ENCODE measurements at regions not wholly inside any gene's neighbourhood (a gene's known extent, or its start where the extent isn't known, plus 50 kb on each side); places are given as distances from the start of the nearest gene placed in this dataset.

DNA sequence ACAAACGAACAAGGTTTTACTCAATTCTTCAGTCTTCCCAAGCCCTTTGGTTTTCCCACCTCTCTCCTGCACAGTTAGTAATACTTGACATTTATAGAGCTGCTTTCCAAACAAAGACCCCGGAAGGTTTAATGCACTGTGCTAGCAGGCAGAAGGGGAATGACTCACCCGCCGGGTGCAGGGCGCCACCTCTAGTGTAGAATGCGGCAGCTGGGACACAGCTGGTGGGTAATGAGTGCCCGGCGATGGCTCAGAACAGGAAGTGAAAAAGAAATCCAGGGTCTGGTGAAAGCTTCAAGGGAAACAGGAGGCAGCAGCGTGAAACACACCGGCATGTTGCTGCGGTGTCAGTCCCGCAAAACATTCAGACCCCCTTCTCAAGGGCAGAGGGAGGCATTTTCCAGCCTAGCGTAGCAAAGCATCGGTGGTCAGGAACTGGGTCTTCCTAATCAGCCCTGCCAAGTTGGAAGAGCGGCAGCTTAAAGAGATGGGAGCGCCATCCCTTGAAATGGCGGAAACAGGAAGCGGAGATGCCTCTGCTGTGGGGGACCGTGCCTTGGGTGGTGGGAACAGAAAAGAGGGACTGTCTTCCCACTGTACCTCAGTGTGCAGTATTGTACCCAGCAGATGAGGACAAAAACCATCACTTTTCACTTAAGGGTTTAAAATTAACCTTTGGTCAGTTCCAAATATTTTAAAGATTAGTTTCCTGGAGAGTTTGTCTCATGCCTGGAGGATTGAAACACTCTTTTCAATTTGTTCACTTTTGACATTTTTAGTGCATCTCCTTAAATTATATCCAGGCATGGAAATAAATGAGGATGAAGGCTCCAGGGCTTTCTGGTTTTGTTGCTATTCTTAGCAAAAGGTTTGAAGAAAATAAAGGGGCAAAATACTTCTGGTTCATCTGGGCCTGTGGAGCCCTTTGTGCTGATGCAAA, 160.7 kb upstream of the MCTP2 start:
- no peaks in the 10 kb centered on the region for H4K20me1 ChIP-seq (ENCODE audit: insufficient read depth, low read length, poor library complexity, severe bottlenecking)
- H3K27me3 ChIP-seq (ENCODE audit: insufficient read depth, low read length, poor library complexity, severe bottlenecking), result no peaks in the 10 kb centered on the region
- H3K4me1 ChIP-seq (ENCODE audit: insufficient read depth, low read length, poor library complexity, severe bottlenecking), result no peaks in the 10 kb centered on the region
- H3K9me3 ChIP-seq (ENCODE audit: insufficient read depth, low read depth, low read length), result no peaks in the 10 kb centered on the region
- H3K9ac ChIP-seq (ENCODE audit: low read depth, low read length, poor library complexity, severe bottlenecking), result no peak overlapping the region
- H3K36me3 ChIP-seq (ENCODE audit: insufficient read depth, low read length), result no peaks in the 10 kb centered on the region
- no peak overlapping the region for H2AFZ ChIP-seq (ENCODE audit: low read length)
- H3K9me2 ChIP-seq (replicated peaks; ENCODE audit: low read depth, low read length), result no peaks in the 10 kb centered on the region
- H3K4me2 ChIP-seq (ENCODE audit: low read depth, low read length, poor library complexity, severe bottlenecking), result no peak overlapping the region
- H3F3A ChIP-seq (ENCODE audit: low read depth), result no peaks in the 10 kb centered on the region
- H3K79me2 ChIP-seq (ENCODE audit: insufficient read depth, low read length), result no peaks in the 10 kb centered on the region
- TF ChIP-seq, protein P1, sequence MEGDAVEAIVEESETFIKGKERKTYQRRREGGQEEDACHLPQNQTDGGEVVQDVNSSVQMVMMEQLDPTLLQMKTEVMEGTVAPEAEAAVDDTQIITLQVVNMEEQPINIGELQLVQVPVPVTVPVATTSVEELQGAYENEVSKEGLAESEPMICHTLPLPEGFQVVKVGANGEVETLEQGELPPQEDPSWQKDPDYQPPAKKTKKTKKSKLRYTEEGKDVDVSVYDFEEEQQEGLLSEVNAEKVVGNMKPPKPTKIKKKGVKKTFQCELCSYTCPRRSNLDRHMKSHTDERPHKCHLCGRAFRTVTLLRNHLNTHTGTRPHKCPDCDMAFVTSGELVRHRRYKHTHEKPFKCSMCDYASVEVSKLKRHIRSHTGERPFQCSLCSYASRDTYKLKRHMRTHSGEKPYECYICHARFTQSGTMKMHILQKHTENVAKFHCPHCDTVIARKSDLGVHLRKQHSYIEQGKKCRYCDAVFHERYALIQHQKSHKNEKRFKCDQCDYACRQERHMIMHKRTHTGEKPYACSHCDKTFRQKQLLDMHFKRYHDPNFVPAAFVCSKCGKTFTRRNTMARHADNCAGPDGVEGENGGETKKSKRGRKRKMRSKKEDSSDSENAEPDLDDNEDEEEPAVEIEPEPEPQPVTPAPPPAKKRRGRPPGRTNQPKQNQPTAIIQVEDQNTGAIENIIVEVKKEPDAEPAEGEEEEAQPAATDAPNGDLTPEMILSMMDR (conservative IDR thresholded peaks at IDR 0.05; ENCODE audit: low read length), result no peak
- TF ChIP-seq EZH2phosphoT487 (IDR thresholded peaks at IDR 0.05; ENCODE audit: borderline replicate concordance), result no peak
- H3K4me3 ChIP-seq (ENCODE audit: low read length, poor library complexity, severe bottlenecking), result no peak overlapping the region

DNA sequence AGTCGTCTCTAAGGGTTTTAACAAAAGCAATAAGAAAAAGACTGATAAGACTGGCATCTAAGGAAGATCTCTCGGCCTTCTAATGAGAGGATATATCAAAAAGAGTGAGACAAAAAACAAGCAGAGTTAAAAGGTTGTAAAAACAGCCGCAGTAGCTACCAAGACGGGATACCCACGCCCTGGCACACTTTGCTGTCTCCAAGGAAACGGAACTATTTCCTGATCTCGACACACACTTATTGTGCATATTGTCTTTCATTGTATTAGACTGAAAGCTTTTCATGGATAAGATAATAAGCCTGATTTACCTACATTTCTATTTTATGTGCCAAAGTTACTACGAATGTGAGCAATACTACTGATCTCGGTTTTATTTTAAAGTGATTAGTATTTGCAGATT, 161.5 kb upstream of the MCTP2 start:
- TF ChIP-seq EZH2phosphoT487 (IDR thresholded peaks at IDR 0.05; ENCODE audit: borderline replicate concordance), result no peak
- TF ChIP-seq, protein P1 (conservative IDR thresholded peaks at IDR 0.05; ENCODE audit: low read length), result no peak
- Histone ChIP-seq H3K9me3 (ENCODE audit: insufficient read depth, low read depth, low read length) (no peaks in the 10 kb centered on the region), H3K9ac (ENCODE audit: low read depth, low read length, poor library complexity, severe bottlenecking) (no peak overlapping the region), H3K36me3 (ENCODE audit: insufficient read depth, low read length) (no peaks in the 10 kb centered on the region), H3K4me3 (ENCODE audit: low read length, poor library complexity, severe bottlenecking) (no peak overlapping the region), H3K4me1 (ENCODE audit: insufficient read depth, low read length, poor library complexity, severe bottlenecking) (no peaks in the 10 kb centered on the region), H4K20me1 (ENCODE audit: insufficient read depth, low read length, poor library complexity, severe bottlenecking) (no peaks in the 10 kb centered on the region), H2AFZ (ENCODE audit: low read length) (no peak overlapping the region), H3K27me3 (ENCODE audit: insufficient read depth, low read length, poor library complexity, severe bottlenecking) (no peaks in the 10 kb centered on the region), H3K9me2 (replicated peaks; ENCODE audit: low read depth, low read length) (no peaks in the 10 kb centered on the region), H3K79me2 (ENCODE audit: insufficient read depth, low read length) (no peaks in the 10 kb centered on the region), H3K4me2 (ENCODE audit: low read depth, low read length, poor library complexity, severe bottlenecking) (no peak overlapping the region), H3F3A (ENCODE audit: low read depth) (no peaks in the 10 kb centered on the region)

DNA sequence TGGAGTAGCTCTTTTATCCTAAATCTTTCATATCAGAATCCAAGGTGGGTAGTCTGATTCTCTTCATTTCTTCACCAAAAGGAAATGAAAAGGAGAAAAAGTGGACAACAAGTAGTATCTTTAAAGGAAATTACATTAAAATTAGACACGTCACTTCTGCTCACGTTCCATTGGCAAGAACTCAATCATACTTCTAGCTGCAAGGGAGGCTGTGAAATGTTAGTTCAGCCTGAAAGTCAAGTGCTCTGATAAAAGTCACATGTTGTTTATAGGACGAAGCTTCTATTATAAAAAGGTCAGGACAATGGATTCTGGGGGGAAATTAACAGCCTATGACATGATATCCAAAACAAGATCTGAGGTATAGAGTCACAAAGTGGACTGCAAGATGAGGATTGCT, 164.6 kb upstream of the MCTP2 start:
- Histone ChIP-seq H3K9me3 (ENCODE audit: insufficient read depth, low read depth, low read length) (no peaks in the 10 kb centered on the region), H3K4me2 (ENCODE audit: low read depth, low read length, poor library complexity, severe bottlenecking) (no peak overlapping the region), H4K20me1 (ENCODE audit: insufficient read depth, low read length, poor library complexity, severe bottlenecking) (no peaks in the 10 kb centered on the region), H3K9me2 (replicated peaks; ENCODE audit: low read depth, low read length) (no peaks in the 10 kb centered on the region), H3F3A (ENCODE audit: low read depth) (no peaks in the 10 kb centered on the region), H3K27me3 (ENCODE audit: insufficient read depth, low read length, poor library complexity, severe bottlenecking) (no peaks in the 10 kb centered on the region), H3K9ac (ENCODE audit: low read depth, low read length, poor library complexity, severe bottlenecking) (no peak overlapping the region), H3K79me2 (ENCODE audit: insufficient read depth, low read length) (no peaks in the 10 kb centered on the region), H3K4me1 (ENCODE audit: insufficient read depth, low read length, poor library complexity, severe bottlenecking) (no peaks in the 10 kb centered on the region), H2AFZ (ENCODE audit: low read length) (no peak overlapping the region), H3K36me3 (ENCODE audit: insufficient read depth, low read length) (no peaks in the 10 kb centered on the region), H3K4me3 (ENCODE audit: low read length, poor library complexity, severe bottlenecking) (no peak overlapping the region)
- TF ChIP-seq, protein P1 (conservative IDR thresholded peaks at IDR 0.05; ENCODE audit: low read length), result no peak
- no peak for TF ChIP-seq EZH2phosphoT487 (IDR thresholded peaks at IDR 0.05; ENCODE audit: borderline replicate concordance)

Measured in Loucy (cell line).